HG03175 (cell line): ENCODE measurements at regions not wholly inside any gene's neighbourhood (a gene's known extent, or its start where the extent isn't known, plus 50 kb on each side); places are given as distances from the start of the nearest gene placed in this dataset.

Experiments used
- ATAC-seq: cut with Tn5 transposase; IDR thresholded peaks from one replicate; pipeline ENCODE4 v1.9.1; 2021; ENCODE audit warnings: mild to moderate bottlenecking, moderate library complexity; ENCODE audit not compliant: unreplicated experiment

DNA sequence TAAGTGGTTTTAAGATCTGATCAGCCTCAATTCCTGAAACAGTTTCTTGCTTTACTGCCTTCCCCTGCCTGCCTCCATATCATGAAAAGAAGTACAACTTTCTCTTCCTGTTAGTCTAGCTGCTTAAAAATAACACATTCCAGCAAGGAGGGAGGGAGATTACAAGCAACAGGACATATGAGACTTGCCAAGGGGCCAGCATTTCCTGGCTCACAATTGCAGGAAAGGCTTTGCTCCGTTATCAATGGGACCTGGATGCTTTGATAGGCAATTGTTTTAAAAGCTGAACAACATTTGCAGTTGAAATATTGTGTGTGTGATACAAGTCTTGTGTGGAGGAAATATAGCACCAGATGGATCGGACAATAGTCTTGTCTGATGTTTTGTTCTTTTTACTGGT is 425.0 kb downstream of the FAT4 start:
- no peak for ATAC-seq

DNA sequence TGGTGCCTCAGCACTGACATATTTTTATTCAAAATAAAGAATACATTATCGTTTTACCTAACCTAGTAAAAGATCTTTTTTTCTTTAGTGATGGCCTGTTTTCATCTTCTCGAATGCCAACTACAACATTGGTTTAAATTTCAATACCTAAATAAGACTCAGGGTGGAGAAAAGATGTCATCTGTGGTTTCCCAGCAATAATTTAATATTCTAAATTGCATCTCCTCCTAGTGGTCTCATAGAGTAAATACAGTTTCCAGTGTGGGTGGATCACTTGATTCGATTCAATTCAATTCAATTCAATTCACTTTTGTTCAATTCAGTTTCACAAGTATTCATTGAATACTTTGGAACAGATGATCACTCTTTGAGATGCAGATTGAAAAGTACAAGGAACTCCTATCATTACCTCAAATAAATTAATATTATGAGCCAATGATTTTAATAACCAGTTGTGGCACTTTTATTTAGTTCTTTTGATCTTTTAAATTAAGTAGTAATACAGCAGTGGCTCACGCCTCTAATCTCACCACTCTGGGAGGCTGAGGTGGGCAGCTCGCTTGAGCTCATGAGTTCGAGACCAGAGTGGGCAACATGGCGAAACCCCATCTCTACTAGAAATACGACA is 427.2 kb downstream of the FAT4 start:
- no peak for ATAC-seq

DNA sequence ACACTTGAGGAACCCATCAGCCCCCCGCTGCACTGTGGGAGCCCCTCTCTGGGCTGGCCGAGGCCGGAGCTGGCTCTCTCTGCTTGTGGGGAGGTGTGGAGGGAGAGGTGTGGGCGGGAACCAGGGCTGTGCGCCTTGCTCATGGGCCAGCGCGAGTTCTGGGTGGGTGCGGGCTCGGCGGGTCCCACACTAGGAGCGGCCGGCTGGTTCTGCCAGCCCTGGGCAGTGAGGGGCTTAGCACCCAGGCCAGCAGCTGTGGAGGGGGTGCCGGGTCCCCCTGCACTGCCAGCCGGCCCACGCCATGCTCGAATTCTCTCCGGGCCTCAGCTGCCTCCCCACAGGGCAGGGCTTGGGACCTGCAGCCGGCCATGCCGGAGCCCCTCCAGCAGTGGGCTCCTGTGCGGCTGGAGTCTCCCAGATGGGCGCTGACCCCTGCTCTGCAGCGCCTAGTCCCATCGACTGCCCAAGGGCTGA is 430.2 kb downstream of the FAT4 start:
- ATAC-seq = no peak

DNA sequence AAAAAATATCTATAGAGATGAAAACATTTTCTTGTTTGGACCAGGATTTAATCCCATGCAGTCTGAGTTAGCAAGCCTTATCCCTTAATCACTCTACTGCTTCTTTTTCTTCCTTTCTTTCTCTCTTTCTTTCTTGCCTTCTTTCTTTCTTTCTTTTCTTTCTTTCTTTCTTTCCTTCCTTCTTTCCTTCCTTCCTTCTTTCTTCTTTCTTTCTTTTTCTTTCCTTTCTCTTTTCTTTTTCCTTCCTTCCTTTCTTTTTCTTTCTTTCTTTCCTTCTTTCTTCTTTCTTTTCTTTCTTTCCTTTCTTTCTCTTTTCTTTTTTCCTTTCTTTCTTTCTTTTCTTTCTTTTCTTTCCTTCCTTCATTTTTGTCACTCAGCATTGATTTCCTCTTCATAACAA is 434.6 kb downstream of the FAT4 start:
- no peak for ATAC-seq

DNA sequence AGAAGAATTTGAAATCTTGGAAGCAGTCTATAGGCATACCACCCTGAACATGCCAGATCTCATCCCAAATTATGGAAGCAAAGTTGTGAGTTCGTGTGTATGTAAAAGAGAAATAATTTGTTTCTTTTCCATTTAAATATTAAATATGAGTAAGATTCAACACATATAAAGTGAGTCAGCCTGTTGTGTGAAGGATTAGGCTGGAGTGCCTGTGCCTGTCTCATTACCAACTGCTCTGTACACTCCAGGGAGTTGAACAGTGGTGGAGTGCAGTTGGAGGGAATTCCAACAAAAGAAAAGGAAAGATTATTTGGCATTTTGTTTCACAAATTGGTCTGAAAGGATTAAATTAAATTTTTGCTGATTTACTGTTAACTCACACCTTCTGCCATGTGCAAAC is 435.6 kb downstream of the FAT4 start:
- no peak for ATAC-seq

DNA sequence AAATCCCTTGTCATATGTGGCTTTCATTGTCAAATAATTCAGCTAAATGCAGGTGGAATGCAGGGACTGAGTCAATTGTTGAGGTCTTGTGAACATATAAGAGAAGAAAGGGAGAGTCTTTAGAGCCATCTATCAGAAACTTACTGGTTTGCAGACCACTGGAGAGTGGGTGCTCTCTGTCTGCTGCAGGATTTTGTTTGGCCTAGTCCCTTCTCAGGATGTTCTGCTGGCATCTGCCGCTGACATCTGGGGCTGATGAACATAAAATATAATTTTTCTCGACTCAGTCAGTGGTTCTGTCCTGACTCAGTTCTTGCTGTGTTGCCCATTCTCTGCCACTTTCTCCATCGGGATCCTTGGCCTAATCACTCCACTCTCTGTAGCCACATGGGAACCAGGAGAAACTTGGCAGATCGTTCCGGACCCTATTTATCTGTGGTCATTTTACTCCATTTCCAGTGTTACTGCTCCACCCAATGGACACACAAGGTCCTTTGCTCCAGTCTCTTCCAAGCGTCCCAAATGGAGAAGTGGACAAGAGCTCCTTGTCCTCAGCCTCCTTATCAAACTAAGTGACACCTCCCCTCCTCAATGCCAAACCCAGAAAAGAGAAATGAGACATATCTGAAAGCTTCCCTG is 436.2 kb downstream of the FAT4 start:
- no peak for ATAC-seq

DNA sequence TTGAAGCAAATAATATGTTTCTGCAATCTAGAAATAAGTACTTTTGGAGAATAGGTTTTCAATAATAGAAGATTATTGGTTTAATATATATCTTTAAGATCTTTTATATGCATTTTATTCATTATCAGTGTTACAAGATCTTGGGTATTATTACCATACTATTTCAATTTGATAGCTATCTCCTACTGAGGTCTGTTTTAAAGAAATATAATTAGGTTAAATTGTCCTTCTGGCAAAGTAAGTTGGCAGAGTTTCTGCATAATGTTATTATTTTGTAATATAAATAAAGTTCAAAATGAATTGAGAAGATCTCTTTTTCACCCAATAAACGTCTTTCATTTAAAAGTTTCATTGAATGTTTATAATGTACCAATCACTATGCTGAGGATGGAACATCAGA is 443.7 kb downstream of the FAT4 start:
- no peak for ATAC-seq

DNA sequence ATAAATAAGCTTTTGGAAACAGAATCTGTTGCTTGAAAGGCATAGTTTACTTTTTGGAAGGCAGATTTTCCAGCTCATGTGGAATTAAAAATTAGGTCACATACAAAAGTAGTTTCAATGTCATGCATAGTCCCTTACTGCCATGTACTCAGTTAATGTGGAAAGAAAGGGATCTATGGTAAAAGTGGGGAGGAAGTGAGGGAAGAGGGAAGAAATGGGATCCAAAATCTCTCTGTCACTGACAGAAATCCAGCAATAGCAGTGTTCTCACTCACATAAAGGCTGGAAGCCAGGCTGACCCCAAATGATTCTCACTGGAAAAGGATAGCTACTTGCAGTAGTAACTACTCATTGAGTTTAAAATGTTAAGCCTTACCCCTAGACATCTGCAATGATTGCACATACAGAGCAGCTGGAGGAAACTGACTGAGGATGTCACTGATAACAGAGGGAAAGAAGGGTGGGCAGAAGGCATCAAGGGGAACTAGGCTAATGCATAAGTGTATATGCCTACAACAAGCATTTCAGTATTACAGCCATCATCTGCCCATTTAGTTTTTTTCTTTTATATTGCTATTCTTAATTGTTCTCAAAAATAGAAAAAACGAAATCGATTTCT is 445.6 kb downstream of the FAT4 start:
- no peak for ATAC-seq

DNA sequence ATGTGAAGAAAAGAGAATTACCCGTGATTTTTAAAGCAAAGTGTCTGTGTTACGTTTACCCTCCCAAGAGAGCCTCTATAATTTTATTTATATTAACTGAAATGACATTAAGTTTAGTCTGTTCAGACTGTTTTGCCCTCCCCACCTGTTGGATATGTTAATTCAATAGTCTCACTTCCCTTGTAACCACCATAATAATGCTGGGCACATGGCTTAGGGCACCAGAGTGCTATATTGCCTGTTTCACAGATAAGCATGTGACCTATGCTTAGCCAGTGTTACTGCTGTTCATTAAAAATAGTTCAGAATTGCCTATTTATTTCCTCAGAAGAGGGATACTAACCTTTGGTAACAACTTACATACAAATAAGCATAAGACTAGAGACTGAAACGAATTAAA is 446.2 kb downstream of the FAT4 start:
- no peak for ATAC-seq

DNA sequence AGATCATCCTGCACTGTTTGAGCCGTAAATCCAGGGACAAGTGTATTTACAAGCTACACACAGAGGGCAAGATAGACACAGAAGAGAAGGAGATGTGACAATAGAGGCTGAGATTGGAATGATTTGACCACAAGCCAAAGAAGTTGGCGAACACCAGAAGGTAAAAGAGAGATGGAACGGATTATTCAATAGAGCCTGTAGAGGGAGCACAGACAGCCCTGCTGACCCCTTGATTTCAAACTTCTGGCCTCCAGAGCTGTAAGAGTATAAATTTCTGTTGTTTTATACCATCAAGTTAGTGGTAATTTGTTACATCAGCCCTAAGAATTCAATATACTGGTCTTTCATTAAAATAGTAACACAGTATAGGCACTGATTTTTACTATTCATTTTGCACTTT is 447.8 kb downstream of the FAT4 start:
- ATAC-seq = no peak

DNA sequence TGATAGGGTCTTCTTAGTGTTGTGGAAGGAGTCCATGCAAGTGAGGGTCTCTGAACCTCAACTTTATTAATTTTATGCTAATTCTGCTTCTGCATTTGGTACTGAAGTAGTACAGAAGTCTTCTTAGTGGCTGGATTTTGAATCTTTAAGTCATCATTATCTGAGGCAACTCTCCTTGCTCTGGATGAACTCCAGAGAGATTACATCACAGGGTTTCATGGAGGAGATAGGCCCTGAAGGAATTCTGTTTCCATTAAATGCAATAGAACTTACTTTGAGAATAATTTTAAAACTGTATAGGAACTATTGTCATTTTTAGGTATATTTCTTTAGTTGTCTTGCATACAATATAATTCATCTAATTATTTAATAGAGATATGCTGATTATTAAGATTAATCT is 451.2 kb downstream of the FAT4 start:
- no peak for ATAC-seq

DNA sequence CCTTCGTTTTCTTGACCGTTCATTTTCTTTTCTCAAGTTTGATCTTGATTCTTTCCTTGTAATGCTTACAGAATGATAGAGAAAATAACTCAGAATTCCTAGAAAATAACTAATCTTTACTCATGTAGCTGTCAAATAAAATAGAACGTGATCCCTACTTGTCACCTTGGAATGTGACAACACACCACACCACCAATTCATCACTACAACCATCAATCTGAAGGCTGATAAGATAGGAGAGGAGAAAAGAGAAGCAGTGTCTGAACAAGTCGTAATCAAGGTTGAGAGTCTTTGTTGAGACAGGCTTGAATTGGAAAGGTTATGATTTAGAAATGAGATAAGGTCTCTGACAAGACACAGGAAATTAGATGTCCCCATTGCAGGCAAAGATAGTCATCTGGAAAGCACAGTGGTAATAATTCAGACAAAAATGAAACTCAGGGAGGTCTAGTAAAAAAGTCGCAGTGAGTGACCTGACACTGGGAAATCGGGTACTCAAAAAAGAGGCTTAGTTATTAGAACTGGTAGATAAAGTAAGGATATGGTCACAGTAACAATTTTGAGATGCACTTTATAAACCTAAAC is 456.2 kb downstream of the FAT4 start:
- no peak for ATAC-seq

DNA sequence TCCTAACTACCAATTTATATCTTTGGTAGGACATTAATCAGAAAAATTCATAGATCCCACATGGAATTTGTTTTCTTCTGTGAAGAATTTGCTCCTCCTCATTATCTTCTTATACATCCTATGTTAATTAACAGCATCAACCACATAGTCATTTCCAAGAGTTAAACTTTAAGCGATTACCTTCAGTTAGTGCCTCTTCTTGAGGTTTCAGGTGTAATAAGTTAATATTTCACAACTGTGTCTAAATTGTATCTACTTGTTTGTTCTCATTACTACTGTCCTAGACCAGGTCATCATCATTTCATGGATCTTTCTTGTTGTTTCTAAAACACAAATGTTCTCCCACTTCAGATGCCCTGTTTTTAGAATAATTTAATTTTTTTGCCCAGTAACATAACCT is 457.9 kb downstream of the FAT4 start:
- ATAC-seq = peak; percentile 77

DNA sequence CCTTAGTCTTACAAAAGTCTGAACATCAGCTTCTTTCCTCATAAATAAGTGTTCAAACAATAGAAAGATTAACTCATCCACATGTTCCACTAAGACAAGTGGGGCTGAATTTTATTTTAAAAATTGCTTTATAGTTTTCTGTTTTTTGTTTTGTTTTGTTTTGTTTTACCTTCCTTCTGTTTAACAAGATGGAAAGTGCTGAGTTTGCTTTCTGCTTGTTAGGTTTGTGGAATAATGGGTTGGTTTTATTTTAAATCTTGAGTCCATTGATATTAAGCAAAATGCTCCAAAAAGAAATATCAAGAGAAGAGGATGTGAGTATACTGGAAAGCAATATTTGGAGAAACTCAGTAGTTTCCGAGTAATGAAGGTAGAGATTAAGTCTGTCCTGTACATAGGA is 458.7 kb downstream of the FAT4 start:
- ATAC-seq = no peak

DNA sequence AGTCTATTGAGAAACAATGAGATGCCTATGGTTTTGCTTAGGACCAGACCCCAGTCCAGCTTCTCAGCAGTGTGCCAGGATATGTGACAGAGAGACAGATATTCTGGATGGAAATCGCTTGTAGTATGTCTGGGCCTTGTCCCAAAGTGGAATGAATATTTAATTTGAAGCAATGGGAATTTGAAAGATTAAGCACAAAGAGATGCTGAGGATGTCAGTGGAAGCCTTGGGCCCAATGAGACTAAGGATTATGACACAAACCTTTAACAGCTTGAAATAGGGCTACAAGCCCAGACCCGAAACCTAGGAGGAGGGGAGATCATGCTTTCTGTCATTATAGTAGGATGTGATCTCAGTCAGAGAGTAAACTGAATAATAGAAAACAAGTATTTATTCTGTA is 459.2 kb downstream of the FAT4 start:
- ATAC-seq = no peak

DNA sequence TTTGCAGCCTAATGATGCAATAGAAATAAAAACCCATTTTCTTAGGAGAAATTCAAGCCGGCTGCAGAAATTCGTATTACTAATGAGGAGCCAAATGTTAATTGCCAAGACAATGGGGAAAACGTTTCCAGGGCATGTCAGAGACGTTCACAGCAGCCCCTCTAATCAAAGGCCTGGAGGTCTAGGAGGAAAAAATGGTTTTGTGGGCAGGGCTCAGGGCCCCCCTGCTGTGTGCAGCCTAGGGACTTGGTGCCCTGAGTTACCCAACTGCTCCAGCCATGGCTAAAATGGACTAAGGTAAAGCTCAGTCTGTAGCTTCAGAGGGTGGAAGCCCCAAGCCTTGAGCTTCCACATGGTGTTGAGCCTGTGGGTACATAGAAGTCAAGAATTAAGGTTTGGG is 461.4 kb downstream of the FAT4 start:
- ATAC-seq = no peak

DNA sequence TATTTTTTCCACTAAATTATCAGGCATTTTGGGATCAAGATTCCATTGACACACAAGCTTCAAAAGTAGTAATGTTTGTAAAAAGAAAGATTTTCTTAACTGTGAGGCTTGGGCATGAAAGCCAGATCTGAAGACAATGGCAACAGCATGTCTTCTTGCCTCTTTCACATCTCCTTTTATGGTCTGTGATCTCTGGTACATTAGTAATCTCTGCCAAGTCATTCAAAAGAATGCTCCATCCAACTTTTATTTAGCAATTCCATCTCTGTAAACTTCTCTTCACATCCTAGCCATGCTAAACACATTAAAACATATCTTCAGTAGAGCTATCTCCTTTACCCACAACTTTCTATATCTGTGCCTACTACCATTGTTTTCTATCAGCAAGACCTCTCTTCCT is 465.4 kb downstream of the FAT4 start:
- no peak for ATAC-seq

DNA sequence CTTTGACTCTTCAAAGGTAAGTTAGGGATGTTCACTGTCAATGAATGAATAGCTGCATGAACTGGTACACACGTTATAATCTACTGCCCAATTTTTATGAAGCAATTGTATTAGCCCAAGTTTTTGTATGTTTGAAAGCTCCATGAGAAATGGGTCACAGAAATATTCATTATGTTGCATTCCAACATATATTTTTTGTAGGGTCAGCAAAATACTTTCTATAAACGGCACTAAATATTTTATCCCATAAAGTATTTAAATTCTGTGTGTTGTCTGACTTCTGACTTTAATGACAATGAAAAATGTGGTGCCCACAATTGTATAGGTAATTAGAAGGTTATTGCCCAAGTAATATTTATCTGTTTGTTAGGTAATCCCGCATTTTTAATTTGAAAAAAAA is 466.0 kb downstream of the FAT4 start:
- ATAC-seq = no peak

DNA sequence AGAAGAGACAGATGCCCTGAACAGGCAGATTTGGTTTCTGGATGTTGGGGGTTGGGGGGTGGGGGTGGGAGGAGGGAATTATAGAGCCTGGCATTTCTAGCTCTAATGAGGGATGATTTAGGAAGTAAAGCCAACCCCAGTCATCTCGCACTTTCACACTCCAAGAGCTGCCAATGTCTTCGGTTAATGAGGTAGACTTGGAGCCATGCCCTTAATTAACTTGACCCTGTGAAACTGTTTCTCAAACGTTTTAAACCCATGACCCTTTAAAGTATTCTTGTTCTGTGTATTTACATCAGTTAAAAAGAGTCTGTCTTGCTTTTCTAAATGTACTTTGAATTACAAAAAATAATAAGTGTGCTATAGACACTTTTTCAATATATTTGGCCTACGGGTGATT is 466.9 kb downstream of the FAT4 start:
- no peak for ATAC-seq

DNA sequence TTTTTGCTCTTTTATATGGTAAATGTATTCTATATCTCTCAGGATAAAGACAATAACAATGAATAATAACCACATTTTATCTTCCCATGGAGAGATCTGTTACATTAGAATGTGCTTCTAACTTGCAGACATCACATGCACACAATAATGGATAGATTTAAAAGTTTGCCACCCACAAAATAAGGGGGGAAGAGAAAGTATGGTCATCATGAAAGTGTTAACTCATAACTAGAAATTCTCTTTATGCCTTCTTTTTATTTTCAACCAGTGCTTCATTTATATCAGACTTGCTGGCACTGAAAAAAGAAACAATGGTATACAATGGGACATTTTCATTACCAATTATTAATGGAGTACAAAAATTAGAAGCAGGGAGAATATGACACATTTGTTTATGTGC is 470.0 kb downstream of the FAT4 start:
- ATAC-seq = no peak

DNA sequence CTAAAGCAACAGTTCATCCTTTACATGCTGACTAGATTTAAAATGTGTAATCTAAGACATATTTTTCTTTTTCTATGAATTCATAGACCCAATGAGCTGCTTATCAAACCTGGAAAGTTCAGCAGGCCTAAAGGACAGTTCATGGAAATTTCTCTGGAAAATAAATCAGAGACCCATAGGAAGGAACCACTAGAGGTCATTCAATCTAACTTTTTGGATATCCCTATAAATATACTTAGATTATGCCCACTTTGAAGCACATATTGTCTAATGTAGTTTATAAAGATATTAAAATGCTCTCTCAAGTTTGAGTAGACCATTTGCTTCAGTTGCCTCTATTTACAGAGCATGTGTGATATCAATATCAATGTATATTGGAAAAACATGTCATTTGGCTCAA is 473.0 kb downstream of the FAT4 start:
- no peak for ATAC-seq

DNA sequence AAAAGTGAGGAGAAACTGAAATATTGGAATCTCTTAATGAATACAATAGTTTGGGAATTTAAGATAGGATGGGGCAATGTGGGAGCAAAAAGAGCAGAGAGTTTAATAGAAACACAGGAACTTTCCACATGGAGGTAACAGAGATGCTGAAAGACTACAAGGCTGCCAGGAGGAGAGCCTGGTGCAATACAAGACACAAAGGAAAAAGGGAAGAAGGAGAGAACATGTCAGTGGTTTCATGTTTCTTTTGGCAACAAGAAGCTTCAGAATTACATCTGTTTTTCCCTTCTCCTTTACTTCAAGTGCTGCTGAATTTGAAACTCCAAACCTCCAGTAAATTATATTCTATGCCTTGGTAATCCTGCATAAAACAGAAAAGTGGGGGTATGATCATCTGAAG is 474.3 kb downstream of the FAT4 start:
- no peak for ATAC-seq
